HG03571 (cell line): ENCODE measurements at regions not wholly inside any gene's neighbourhood (a gene's known extent, or its start where the extent isn't known, plus 50 kb on each side); places are given as distances from the start of the nearest gene placed in this dataset.

Experiments used
- ATAC-seq: cut with Tn5 transposase; IDR thresholded peaks from one replicate; pipeline ENCODE4 v1.9.1; 2021; ENCODE audit not compliant: unreplicated experiment

GRCh38 chr4:136691607-136692006, 840.7 kb downstream of the PCDH18 start:
- ATAC-seq: no peak

GRCh38 chr4:136690360-136690759, 841.9 kb downstream of the PCDH18 start:
- ATAC-seq: no peak

GRCh38 chr4:136687596-136687995, 844.7 kb downstream of the PCDH18 start:
- ATAC-seq: no peak

GRCh38 chr4:136687118-136687517, 845.2 kb downstream of the PCDH18 start:
- ATAC-seq: no peak

- no peak for ATAC-seq
These were observed 851.5 kb downstream of the PCDH18 start for GRCh38 chr4:136680761-136681160.

GRCh38 chr4:136680271-136680670, 852.0 kb downstream of the PCDH18 start:
- ATAC-seq: no peak

GRCh38 chr4:136670265-136670664, 862.0 kb downstream of the PCDH18 start:
- no peak for ATAC-seq

GRCh38 chr4:136664988-136665387, 867.3 kb downstream of the PCDH18 start:
- ATAC-seq: no peak

- no peak for ATAC-seq
These were observed 869.8 kb downstream of the PCDH18 start for GRCh38 chr4:136662539-136662938.

GRCh38 chr4:136653640-136654406, 878.5 kb downstream of the PCDH18 start:
- no peak for ATAC-seq

- no peak for ATAC-seq
These were observed 880.4 kb downstream of the PCDH18 start for GRCh38 chr4:136651932-136652331.

- ATAC-seq: peak; percentile 44
These were observed 881.0 kb downstream of the PCDH18 start for GRCh38 chr4:136651278-136651667.

GRCh38 chr4:136650541-136651277, 881.6 kb downstream of the PCDH18 start:
- ATAC-seq: peak; percentile 84

- no peak for ATAC-seq
These were observed 888.0 kb downstream of the PCDH18 start for GRCh38 chr4:136644279-136644678.

- ATAC-seq: no peak
These were observed 888.9 kb downstream of the PCDH18 start for GRCh38 chr4:136643416-136643815.

- ATAC-seq: no peak
These were observed 895.1 kb downstream of the PCDH18 start for GRCh38 chr4:136637071-136637777.

- no peak for ATAC-seq
These were observed 896.1 kb downstream of the PCDH18 start for GRCh38 chr4:136636155-136636554.

- no peak for ATAC-seq
These were observed 898.2 kb downstream of the PCDH18 start for GRCh38 chr4:136634121-136634520.

GRCh38 chr4:136599890-136600289, 932.4 kb downstream of the PCDH18 start:
- no peak for ATAC-seq

GRCh38 chr4:136590440-136590839, 941.9 kb downstream of the PCDH18 start:
- ATAC-seq: no peak

GRCh38 chr4:136583567-136583966, 948.7 kb downstream of the PCDH18 start:
- ATAC-seq: no peak

- ATAC-seq: no peak
These were observed 951.2 kb downstream of the PCDH18 start for GRCh38 chr4:136581119-136581518.
